ENCODE measurements at regions not wholly inside any gene's neighbourhood (a gene's known extent, or its start where the extent isn't known, plus 50 kb on each side); places are given as distances from the start of the nearest gene placed in this dataset.
"Not testable (repeated sequence)": the region's sequence is repeated elsewhere in the genome, so short reads cannot be mapped to it uniquely, and the experiment has no call there.

DNA sequence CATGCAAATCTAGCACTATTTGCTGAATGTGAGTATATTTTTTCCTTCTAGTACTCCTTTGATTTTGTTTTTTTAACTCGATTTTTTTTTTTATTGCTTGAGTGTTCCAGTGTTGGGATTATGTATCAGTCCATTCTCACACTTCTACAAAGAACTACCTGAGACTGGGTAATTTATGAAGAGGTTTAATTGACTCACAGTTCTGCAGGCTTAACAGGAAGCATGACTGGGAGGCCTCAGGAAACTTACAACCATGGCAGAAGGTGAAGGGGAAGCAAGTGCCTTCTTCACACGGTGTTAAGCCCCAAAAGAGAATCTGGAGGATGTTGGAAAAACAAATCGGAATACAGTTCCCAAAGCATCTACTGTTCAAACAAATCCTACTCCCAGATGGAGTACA, 69.1 kb downstream of the ZNF518B start:
- DNase-seq: not testable (repeated sequence)

DNA sequence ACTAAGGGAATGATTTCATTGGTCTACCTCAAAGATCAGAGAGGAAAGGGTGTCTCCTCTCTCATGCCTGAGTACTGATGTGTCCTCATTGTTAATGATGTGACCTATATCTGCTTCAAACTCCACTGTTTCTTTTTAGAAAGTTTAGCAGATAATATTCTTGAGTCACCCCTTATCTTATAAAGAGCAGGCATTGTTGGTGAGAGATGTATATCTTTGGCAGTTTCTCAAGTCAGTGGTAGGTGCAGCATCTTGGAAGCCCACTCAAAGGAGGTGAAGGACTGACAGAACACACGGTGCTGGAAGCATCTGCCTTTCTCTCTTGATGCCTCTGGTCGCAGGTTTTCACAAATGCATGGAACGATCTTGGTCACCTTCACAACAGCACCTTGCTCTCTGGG, 71.2 kb downstream of the ZNF518B start:
- DNase-seq: no peak

DNA sequence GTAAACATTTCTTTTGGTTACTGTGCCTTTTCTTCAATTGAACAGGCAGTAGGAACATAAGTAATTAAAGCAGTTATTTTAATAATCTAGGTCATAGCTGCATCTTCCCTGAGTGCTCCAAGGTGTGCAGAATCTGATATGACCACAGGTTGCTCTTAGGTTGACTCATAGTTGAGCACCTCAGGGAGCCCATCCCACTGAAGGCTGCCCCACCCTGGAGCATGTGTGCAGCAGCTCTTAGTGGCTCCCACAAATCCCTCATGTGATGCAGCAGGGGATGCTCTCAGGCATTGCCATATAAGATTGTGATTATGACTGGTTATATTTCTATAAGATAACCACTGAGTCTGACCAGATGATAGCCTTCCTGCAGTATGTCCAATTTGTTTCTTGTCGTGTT, 72.3 kb downstream of the ZNF518B start:
- DNase-seq: no peak

DNA sequence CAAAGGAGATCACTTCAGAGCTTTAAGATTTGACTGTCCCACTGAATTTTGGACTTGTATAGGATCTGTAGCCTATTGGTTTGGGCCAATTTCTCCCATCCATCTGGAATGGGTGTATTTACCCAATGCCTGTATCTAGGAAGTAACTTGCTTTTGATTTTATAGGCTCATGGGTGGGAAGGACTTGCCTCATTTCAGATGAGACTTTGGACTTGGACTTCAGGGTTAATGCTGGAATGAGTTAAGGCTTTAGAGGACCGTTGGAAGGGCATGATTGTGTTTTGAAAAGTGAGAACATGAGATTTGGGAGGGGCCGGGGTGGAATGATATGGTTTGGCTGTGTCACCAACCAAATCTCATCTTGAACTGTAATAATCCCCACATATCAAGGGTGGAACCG, 73.8 kb downstream of the ZNF518B start:
- DNase-seq: no peak

DNA sequence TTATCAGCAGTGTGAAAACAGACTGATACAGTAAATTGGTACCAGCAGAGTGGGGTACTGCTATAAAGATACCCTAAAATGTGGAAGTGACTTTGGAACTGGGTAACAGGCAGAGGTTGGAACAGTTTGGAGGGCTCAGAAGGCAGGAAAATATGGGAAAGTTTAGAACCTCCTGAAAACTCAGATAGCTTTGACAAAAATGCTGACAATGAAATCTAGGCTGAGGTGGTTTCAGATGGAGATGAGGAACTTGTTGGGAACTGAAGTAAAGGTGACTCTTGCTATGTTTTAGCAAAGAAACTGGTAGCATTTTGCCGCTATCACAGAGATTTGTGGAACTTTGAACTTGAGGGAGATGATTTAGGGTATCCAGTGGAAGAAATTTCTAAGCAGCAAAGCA, 75.1 kb downstream of the ZNF518B start:
- DNase-seq: not testable (repeated sequence)

DNA sequence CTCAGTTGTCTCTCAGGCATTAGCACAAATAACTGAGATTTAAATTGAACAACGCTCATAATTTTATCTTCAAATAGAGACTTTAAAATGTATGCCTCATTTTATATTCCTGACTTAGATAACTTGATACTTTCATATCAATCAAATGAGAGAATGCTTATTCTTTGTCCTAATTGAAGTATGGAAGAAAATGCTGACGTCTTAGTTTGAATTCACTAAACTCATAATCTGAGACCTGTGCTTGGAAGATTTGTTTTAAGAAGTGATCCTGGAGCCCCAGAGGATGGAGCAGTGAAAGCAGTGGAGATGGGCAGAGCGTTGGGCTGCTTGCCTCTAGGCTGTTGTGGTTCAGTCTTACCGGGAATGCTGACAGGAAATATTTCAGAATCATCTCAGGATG, 76.1 kb downstream of the ZNF518B start:
- DNase-seq: no peak

DNA sequence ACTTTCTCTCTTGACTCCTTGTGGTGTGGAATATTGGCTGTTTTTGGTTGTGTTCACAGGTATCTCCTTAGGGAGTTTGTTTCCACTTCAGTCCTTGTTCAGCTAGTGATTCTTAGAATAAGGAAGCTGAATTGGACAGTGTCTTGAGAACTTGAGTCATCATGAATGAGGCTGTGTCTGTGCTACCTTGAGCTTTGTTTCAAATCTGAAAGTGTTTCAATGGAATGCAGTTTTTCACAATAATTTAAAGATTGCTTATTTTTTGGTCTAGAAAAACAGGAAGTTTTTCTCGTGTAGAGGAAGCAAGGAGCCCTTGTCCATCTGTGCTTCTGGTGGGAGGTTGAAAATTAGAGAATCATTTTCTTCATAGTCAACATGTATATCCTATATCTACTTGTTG, 76.5 kb downstream of the ZNF518B start:
- DNase-seq: no peak

DNA sequence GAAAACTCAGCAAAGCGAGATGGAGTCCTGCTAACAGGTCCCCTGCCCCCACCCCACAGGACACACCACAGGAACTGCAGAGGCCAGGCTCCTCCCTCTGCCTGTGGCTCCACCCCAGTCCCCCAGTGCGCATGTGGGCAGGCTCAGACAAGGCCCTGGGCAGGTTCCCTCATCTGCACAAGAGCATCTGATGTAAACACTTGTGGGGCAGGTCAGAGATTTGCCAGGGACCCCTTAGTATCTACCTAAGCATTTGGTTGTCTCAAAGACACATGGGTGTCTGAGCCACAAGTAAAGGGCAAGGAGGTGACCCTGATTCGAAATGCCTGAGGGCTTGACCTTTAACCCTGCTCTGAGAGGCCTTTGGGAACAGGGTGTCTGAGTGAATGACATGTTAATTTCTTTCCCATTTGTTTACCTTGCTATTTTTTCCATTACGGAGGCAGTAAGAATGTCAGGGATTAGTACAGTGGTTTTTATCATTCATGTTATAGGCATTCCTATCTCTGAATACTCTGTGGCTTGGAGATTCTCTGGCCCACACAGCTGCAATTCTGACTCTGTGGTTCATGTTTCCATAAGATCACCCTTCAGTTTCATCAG, 85.3 kb downstream of the ZNF518B start:
- no peak for DNase-seq

DNA sequence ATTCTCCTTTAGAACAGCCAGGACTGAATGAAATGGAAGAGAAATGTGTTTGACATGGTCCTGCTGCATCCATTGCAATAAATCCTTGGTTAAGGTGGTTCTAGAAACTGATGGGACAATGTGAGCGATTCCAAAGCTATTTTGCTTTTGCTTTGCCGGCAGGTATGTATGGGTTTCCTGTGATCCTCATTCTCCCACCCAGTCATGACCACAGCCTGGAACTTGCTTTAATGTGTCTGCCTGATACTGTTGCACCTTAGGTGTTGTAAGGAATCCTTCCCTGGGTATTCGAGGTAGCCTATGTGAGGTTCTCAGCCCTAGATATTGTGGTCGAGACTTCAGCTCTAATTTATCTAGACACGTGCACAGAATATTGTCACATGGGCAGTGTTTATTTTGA, 86.1 kb downstream of the ZNF518B start:
- no peak for DNase-seq

DNA sequence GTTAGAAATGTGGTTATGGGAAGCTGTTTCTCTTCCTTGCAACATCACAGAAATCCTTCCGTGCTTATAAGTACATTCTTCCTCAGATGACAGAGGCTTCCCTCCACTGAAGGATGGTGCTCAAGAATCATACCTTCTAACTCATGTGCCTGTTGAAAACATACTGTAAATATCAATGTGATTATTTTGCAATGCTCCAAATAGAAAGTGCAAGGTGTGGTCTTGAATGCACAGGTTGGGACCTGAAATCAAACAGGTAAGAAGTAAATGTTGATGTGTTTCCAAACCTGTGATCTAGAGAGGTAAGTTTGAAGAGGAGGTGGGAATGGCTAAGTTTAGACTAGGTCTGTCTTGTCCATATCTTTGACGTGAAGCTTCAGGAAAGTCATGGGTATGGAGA, 87.7 kb downstream of the ZNF518B start:
- no peak for DNase-seq

DNA sequence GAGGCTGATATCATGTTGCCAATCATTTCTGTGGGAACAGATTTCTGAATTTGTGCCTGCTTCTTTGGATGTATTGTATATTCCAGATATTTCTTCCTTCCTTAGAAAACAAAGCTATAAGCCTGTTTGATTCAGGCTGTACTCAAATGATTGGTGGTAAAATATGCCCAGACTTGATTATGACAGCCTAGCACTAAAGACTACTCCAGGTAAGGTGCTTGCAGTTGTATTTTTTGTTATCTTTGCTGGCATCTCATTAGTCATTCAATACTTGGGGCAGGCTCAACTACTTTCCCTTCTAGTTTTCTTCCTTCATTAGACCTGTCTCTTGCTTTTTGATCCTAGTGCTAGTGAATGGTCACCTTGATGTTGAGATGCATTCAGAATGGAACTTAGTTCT, 90.6 kb downstream of the ZNF518B start:
- no peak for DNase-seq

DNA sequence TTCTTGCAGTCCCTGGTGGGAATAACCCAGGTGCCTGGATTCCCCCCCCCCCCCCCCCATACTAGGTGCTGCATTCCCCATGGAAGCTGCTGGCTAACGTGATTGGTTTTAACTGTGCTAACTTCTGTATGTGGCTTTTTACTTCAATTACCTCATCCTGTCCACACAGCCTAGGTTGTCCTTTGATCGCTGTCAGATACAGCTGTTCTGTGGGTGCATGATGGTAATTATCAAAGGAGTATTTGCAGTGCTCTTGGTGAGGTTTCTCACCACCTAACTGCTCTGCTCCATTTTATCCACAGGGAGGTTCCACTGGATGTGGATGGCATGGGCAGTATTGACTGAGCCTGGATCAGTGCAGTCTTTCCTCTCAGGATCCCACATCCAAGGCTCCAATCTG, 93.0 kb downstream of the ZNF518B start:
- no peak for DNase-seq

DNA sequence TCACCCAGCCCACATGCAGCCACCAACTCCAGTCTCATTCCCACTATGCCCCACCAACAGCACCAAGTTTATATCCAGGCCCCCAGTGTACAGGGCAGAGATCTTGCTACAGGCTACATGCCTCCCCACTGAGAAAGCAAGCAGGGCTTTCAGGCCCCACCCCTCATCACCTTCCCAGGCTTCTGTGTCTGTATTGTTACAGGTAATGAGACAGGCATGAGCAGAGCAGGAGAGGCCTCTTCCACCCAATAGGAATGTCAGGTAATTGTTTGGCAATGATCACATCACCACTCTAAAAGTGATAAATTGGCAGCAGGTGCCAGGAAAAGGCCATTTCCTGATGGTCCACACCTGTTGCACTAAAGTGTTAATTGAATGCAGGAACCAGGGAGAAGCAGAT, 102.5 kb downstream of the ZNF518B start:
- no peak for DNase-seq

DNA sequence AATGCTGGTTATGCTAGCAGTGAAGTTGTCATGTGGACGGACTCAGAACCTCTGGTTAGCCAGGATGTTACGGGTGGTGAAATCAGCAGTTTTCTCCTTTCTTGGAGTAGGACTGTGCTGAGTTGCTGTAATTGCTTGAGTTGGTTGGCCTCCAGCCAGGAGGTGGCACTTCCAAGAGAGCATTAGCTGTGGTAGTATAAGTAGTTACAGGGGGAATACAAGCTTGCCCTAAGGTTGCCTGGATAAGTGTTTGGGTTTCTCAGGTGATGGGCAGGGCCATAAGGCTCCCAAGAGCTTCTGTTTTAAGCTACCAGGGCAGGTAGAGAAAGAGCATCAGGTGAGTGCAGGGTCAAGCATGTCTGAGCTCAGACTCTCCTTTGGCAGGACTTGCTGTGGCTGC, 103.0 kb downstream of the ZNF518B start:
- DNase-seq: no peak

DNA sequence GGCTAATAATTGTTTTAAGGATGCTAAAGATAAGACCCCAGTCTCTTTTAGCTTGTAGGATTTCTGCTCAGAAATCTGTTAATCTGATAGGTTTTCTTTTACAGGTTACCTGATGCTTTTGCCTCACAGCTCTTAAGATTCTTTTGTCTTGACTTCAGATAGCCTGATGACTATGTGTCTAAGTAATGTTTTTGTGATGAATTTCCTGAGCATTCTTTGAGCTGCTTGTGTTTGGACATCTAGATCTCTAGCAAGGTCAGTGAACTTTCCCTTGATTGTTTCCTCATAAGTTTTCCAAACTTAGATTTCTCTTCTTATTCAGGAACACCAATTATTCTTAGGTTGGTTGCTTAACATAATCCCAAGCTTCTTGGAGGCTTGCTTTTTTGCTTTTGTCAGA, 104.1 kb downstream of the ZNF518B start:
- no peak for DNase-seq

DNA sequence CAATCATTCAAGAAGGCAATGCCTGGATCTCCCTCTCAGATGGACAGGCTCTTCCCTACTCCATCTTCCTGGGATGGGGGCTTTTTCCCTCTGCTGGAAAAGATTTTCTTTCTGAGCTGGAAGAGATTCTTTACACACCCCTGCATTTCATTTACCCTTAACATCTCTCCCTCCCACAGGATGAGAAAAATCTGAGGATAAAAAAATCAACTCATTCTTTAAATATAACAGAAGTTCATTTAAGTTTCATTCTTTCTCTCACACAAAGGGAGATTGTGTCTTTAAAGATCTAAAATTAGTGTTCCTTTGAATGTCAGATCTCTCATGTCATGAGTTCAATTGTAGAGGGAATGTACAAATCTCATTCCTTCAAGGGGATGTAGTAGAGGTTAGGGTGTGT, 109.0 kb downstream of the ZNF518B start:
- no peak for DNase-seq

DNA sequence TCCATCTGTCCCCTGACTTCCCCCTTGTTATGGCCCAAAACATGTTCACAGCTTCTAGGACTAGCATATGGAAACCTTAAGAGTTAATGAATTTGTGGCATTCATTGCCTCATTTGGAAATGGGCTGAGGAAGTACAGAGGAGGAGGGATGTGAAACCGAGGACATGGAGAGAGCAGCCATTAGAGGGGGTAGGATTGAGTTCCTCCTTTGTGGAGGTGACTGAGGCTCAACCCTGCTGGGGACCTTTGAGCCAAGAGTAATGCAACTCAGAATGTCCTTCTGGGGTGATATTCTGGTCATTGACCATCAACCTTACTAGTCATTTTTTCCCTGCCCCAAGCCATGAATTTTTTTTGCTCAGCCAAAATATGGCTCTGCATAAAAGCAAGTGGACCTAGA, 109.4 kb downstream of the ZNF518B start:
- no peak for DNase-seq

DNA sequence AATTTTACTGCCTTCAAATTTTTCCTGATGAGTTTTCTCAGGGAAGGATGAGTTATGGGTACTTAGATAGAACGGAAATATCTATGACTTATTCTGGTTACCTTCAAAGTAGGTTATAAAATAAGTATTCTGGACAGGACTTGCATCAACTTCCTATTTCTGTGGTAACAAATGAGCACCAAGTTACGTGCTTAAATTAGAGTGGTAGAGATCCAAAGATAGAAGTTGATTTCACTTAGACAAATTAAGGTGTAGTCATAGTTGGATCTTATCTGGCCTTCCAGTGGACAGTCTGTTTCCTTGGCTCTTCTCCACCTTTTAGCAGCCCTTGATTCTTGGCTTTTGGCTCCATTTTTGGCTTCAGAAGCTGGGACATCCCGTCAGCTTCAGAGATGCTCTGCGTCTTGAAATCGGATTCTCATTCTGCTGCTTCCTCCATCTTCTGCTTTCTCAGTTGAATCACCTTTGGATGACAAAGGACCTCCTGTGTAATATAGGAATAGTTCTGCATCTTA, 109.9 kb downstream of the ZNF518B start:
- no peak for DNase-seq

DNA sequence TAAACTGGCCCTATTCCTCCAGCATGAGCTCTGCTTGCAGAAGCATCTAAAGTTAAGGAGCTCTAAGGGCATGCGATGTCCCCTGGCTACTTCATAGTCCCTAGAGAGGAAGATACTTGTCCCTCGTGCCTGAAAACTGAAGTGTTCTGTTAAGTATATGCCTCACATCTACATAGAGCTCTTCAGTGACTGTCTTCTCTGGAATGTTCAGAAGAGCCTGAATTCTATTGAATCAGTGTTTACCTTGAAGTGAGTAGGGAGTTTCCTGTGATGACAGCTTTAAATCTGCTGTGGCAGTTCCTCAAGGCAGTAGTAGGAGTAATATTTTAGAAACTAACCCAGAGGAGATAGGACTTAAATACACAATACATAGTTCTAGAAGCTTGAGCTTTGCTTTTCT, 111.2 kb downstream of the ZNF518B start:
- DNase-seq: no peak

DNA sequence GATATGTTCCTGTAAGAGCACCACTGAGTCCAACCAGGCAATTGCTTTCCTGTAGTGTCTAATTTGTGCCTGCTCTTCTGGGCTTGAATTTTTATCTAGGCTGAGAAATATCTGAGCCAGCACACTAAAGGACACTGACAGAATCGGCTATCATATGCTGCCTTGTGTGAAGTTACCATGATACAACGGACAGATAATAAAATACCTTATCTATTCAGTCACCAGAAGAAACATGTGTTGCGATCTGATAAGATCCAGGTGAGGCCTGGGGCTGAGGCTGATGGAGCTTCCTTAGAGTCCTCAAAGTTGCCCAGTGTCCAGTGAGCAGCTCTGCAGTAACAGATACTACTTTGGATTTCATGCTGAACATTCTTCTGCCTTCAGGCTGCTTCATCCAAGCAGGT, 111.8 kb downstream of the ZNF518B start:
- no peak for DNase-seq

DNA sequence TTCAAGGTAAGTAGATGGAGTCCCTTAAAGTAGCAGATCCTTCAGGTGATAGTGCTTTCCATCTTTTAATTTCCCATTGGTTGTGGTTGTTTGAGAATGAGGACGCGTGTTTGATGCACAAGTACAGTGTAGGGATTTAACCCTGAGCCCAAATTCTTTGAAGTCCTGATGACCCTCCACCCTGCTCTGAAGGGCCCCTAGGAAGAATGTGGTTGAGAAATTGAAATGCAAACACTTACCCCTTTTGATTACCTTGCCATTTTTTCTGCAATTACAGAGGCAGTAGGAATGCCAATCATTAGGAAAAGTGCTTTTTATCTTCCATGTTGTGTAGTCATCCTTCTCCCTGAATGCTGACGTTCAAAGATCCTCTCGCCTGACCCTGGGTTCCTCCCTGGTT, 112.4 kb downstream of the ZNF518B start:
- DNase-seq: no peak

DNA sequence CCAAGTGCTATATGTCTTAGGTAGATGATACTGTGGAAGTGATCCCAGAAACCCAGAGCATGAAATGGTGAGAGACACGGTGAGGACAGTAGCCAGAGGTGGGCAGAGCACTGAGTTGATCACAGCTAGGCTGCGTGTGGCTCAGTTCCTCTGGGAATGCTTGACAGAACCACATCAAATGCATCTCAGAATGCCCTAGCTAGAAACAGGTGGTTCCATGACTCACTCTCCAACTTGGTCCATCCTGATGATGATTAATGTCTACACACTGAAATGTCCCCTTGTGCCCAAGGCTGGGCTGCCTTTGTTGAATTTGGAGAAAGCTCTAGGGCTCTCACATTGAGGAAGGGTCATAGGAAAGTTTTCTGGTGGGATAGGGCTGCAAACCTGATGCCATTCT, 113.6 kb downstream of the ZNF518B start:
- DNase-seq: no peak

DNA sequence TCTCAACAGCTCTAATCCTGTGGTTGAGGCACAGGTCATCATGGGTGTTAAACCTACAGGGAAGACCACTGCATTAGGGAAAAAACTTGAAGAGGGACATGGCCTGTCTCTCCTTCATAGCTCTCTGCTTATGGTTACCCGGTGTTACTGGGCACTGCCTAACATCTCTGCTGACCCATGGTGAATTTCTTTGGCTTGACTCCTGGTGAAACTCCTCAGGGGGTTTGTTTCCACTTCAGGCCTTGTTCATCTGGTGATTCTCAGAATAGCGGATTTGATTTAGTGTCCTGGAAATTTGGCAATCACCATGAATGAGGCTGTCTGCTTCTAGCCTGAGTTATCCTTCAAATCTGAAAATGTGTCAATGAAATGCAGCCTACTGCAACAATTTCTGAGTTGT, 114.4 kb downstream of the ZNF518B start:
- DNase-seq: no peak

DNA sequence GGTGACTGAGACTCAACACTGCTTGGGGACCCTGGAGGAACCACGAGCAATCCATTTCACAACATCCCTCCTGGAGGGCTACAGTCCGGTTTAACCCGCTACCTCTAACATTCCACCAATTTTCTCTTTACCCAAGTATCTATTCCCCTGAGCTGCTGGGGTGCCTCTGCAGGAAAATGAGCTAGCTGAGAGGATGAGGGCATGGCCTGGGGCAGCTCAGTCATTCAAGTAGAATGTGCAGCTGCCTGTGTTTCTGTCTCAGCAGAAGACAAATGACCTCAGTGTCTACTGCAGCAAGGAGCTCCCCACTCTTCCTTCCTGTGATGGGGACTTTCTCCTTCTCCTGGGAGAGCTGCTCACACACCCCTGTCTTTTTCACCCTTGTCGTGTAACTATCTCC, 120.8 kb downstream of the ZNF518B start:
- no peak for DNase-seq

DNA sequence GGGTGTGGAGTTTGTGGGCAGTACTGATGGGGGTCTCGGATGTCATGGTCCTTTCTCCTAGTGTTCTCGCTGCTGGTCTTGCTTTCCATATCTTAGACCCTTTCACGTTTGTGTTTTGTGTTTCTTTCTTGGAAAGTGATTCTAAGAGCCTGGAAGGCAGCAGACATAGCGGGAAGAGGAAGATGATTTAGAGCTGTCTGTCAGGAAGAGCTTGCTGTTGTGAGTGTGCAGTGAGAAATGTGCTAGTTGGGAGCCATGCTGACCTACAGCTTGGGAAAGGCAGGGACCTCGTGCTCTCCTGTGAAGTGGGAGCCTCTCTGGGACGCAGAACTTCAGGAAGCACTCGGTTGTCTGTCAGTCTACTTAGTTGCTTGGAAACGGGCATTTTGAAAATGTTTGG, 122.2 kb downstream of the ZNF518B start:
- DNase-seq: no peak

Data from right kidney (tissue), 1 donor.